ENCODE measurements at regions not wholly inside any gene's neighbourhood (a gene's known extent, or its start where the extent isn't known, plus 50 kb on each side); places are given as distances from the start of the nearest gene placed in this dataset.
"Not testable (repeated sequence)": the region's sequence is repeated elsewhere in the genome, so short reads cannot be mapped to it uniquely, and the experiment has no call there.

DNA sequence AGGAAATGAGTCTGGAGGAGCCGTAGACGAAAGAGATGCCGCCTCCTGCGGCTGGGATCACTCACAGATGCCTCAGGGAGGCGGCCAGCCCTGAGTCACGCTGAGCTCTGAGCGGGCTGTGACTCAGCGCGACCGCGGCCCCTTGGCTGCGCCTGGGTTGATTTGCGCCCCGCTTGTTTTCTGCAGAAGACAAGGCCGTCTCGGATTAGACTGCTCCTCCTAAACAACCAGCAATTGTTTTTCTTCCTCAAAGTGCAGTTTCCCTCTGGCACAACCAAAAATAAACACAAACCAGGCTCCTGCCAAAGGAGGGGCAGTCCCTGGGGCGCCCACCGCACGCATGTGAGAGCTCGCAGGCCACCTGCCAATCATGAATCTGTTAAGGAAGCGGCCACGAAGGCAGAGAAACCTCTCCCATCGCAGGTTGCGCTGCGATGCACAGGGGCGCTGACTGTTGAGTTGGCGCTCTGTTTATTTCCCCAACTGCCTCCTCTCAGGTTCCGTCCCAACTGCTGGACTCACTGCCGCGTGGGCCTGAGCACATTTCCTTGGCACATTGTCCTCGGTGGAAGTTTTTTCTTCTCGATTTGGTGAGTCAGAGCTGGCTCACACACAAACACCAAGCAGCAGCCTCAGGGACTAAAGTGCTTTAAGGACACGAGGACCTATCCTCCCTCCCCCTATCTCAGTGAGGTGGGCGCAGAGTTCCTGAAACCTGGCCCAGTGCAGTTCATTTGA lies 85.2 kb upstream of the NDUFV2 start:
- peak; percentile 87 for DNase-seq (ENCODE audit: low read depth)

DNA sequence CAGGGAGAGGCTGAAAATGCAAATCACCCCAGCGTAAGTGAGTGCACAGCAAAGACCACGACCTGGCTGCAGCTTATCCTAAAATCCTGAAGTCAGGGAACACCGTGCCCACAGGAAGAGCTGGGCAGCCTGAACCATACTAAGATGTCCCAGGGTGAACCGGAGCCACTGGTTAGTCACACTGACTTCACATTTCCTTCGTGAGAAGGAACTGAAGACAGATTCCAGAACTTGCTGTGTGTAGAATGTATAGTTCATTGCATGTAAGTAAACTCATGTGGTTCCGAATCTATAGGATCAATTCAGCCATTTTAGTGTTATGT lies 84.6 kb upstream of the NDUFV2 start:
- DNase-seq (ENCODE audit: low read depth) = peak; percentile 77

DNA sequence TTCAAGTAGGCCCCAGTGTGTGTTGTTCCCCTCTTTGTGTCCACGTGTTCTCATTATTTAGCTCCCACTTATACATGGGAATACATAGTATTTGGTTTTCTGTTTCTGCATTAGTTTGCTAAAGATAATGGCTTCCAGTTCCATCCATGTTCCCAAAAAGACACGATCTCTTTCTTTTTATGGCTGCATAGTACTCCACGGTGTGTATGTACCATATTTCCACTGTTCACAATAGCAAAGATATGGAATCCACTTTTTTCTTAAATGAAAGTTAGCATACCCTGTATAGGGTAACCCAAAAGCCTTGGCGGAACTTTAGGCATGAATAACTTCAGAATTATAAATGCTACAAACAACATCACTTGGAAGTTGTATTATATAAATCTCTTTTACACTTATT lies 83.4 kb upstream of the NDUFV2 start:
- no peak for DNase-seq (ENCODE audit: low read depth)

DNA sequence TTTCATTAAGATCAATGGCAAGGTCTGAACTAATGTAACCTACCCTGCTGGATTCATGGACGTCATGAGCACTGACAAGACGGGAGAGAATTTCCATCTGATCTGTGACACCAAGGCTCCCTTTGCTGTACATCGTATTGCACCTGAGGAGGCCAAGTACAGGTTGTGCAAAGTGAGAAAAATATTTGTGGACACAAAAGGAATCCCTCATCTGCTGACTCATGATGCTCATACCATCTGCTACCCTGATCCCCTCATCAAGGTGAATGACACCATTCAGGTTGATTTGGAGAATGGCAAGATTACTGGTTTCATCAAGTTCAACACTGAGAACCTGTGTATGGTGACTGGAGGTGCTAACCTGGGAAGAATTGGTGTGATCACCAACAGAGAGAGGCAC lies 82.3 kb upstream of the NDUFV2 start:
- no peak for DNase-seq (ENCODE audit: low read depth)

DNA sequence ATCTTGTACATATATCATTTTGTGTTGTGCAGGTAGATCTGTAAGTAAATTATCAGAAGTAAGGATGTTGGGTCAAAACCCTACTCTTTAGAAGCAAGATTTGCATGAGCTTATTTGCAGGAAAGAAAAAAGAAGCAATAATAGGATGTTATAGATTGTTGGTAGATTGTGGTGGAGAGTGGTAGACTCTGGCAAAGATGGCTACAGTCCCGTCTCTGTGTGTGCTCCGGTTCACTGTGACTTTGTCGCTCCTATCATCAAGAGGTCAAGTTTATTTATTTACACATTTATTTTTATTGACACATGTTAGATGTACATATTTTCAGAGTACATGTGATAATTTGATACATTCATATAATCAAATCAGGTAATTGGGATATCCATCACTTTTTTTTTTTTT lies 81.0 kb upstream of the NDUFV2 start:
- DNase-seq (ENCODE audit: low read depth) = no peak

DNA sequence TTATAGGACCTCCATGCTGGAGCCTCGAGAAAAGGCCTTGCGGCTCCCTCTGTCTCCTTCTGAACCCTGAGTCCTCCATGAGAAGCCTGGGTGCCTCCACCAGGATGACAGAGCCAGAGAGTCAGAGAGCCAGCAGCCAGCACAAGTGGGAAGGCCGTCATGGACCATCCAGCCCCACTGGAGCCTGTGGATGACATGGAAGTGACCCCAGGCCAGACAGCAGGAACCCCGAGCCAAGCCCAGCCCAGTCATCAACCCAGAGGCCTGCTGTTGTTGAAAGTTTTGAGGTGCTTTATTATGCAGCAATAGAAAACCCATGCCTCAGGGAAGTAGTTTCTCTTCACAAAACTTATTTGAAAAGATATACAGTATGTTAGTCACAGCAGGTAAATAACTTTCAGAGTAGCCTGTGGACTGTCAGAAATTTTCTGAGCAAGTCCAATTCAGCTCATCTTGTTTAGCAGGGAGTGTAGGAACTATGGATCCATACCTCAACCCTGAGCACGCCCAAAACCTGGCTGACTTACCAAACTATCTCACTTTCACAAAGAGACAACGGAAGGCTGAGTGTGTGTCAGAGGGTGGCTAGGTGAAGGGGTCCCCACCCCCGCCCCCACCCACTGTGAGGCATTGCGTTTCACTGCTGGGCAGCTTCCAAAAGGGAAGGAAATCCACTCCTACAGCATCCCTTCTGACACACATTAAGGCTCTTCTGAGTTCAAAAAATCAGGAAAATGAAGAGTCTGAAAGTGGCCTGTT lies 79.9 kb upstream of the NDUFV2 start:
- DNase-seq (ENCODE audit: low read depth) = no peak

DNA sequence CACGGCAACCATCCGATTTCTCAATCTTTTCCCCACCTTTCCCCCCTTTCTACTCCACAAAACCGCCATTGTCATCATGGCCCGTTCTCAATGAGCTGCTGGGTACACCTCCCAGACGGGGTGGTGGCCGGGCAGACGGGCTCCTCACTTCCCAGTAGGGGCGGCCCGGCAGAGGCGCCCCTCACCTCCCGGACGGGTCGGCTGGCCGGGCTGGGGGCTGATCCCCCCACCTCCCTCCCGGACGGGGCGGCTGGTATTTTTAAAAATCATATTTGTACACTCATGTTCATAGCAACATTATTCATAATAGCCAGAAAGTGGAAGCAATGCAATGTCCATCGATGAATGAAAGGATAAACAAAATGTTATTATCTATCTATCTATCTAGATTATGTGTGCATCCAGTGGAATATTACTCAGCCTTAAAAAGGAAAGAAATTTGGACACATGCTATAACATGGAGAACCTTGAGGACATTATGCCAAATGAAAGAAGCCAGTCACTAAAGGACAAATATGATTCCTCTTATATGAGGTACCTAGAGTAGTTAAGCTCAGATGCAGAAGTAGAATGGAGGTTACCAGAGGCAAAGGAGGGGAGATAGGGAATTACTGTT lies 78.4 kb upstream of the NDUFV2 start:
- not testable (repeated sequence) for DNase-seq (ENCODE audit: low read depth)

DNA sequence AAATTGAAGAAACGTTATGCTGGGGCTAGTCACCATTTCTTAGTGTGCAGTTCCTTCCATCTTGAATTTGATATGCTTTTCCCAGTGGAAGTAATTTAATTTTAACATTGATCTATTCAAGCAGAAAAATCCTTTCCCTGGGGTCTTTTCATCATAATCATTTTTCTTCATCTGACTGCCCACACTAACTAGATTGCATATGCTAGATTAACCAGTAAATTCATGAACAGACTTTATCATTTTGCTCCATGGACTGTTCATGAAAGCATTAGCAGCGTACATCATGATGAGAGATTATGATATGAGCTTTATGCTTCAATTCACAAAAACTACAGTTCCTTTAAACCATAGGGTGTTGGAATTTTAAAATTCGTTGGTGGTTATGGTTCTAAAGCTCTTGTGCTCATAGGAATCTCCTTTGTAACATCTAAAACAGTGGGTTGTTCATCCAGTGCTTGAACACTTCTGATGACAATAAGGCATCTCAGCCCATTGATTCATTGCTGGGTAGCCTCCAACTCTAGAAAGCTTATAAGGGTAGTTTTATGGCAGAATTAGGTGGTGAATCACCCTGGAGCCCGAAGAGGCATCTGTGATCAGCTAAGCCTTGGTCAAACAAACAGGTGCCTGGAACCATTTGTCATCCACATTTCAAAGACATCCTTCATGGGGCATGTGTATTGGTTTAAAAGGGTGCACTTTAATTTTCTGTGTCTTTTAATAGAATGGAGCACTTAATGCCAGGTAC lies 77.2 kb upstream of the NDUFV2 start:
- DNase-seq (ENCODE audit: low read depth) = peak; percentile 56

DNA sequence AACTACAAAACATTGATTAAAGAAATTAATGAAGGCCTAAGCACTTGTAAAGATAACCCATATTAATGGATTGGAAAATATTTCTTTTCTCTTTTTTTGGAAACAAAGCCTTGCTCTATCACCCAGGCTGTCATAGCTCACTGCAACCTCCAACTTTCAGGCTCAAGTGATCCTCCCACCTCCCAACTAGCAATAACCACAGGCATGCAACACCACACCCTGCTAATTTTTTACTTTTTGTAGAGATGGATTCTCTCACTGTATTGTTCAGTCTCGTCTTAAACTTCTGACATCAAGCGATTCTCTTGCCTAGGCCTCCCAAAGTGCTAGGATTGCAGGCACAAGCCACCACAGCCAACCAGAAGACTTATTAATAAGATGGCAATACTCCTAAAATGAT lies 73.4 kb upstream of the NDUFV2 start:
- no peak for DNase-seq (ENCODE audit: low read depth)

DNA sequence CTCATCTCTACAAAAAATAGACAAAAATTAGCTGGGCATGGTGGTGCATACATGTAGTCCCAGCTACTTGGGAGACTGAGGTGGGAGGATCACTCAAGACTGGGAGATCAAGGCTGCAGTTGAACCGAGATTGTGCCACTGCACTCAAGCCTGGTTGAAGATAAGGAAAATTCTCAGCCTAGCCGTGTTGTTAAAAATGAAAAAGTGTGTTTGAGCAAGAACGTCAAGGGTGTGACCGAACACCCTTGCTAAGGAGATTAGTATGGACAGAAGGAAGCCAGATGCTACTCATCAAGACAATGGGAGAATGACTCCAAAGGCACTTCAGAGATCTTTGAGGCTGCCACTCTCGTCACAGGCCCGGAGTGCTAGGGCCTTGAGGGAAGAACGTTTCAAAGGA lies 70.0 kb upstream of the NDUFV2 start:
- no peak for DNase-seq (ENCODE audit: low read depth)

DNA sequence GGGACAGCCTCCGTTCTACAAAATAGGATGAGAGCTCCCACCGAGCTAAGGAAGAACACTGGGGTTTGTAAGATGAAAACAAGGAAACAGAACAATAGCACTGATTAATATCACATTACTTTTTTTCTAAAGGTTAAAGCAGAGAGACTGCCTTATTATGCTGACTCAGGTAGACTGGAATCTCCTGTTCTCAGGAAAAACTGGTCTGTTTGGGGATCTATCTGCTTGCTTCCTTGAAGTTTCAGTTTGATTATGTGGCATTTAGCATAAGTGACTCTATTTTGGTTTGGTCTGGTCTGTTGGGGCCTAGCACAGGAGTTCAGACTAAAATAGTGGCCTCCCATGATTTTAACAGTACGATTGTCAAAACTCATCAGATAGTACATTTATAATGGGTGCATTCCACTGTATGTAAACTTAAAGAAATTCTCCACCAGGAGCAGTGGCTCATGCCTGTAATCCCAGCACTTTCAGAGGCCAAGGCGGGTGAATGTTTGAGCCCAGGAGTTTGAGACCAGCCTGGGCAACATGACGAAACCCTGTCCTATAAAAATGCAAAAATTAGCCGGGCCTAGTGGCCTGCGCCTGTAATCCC lies 64.1 kb upstream of the NDUFV2 start:
- peak; percentile 63 for DNase-seq (ENCODE audit: low read depth)

DNA sequence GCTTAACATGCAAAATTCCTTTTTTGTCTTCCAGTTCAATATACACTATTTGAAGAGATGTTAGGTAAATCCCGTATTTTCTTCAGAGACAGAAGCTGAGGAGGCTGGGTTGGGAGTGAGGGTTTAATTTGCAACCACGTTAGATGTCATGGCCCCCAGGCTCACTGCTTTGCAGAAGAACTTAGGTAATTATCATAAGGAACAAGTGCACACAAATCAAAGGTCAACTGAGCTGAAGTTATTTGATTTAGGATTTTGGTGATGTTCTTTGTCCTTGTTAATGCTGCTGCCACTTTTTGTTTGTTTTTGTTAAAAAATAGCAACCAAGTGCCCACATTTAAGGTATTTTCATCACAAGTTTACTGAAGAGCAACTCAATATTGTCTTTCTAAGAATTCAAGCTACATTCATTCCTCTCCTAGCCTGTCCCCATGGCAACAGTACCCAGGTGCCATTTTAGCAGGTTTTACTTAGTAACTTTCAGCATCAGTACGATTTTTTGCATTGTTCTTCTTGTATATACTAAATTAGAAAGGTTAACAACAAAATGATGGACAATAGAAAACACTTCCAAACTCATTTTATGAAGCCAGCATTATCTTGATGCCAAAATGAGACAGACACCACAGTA lies 62.9 kb upstream of the NDUFV2 start:
- DNase-seq (ENCODE audit: low read depth) = no peak

DNA sequence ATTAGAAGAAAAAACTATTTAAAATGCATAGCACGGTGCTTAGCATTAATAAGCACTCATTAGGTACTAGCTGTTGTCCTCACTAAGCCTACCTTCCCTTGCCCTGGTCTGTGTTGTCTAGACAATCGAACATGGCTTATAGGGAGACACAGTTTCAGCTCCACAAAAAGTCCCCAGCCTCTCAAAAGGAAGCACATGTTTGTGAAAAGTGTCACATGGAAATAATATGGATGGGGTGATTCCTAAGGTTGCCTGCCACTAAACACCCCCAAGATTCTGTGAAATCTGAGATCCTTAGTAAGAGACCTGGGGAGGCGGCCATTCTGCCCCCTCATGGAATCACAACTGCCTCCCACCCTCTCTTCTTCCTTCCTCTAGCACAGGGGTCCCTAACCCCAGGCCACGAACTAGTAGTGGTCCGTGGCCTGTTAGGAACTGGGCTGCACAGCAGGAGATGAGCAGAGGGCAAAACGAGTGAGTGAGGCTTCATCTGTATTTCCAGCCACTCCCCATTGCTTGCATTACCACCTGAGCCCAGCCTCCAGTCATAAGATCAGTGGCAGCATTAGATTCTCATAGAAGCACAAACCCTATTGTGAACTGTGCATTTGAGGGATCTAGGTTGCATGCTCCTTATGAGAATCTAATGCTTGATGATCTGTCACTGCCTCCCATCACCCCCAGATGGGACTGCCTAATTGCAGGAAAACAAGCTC lies 59.6 kb upstream of the NDUFV2 start:
- no peak for DNase-seq (ENCODE audit: low read depth)

DNA sequence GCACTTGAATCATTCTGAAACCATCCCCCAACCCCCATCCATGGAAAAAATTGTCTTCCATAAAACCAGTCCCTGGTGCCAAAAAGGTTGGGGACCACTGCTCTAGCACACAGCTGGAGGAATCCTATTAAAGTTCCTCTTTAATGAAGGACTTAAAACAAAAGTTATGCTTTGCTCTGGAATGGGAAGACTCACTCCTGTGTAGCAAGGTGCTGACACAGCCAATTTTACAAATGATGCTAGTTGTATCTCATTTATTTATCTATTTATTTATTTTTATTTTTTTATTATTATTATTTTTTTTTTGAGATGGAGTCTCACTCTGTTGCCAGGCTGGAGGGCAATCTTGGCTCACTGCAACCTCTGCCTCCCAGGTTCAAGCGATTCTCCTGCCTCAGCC lies 58.9 kb upstream of the NDUFV2 start:
- DNase-seq (ENCODE audit: low read depth) = no peak

DNA sequence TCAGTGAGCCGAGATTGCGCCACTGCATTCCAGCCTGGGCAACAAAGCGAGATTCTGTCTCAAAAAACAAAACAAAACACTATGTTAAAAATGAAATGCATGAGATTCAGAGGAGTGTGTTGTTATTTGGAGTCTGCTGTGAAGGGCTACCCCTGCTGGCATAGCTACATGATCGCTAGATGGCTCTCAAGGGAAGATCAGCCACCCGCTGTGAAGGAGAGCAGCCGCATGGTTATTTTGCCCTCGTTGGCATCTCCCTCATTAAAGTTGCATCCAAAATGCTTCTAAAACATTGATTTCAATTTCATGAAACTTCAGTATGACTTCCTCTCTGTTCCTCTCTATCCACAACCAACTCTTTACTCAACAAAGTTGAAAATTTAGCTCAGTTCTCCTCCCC lies 54.8 kb upstream of the NDUFV2 start:
- no peak for DNase-seq (ENCODE audit: low read depth)

DNA sequence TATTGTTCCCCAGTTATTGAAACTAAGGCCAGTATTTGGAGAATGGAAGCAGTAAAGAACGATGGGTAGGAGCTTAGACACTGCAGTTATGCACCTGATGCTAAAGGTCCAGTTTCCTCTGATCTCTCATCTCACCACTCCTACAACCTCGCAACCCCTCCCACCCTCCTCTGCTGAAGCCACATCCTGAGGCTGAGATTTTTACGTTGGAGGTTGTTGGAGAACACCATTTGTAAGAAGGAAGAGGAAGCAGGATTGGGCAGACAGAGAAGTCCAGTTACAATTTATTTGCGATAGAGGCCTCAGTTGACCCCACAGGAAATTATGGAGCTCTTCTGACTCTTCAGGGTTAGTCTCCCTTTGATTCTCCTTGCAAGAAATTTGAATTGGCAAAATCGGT lies 54.3 kb upstream of the NDUFV2 start:
- no peak for DNase-seq (ENCODE audit: low read depth)

DNA sequence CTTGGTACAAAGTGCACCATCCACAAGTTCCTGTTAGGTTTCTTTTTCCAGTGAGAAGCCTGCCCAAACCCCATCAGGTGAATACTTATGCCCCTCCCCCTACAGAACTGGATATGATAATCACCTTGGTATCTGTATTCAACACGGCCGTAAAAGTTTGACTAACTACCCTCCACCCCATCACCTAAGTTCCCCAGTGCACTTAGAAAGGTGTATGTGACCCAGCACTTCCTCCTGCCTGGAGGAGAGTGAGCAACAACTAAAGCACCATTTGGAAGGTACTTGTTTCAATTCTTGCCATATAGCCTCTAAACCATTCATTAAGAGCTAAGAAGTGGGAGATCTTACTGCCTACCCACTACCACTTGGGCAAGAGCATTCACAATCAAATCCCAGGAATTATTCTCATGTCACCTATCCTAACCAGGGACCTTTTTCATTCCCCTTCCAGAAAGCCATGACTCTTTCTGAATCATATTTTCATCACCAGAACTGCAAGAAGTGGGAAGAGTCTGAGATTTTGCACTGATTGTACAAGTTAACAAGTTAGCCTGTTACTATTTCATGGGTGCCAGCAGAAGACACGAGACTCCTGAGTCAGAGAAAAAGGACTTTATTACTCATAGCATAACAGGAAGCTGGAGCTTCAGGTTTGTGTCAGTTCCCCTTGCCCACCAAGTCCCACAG lies 53.5 kb upstream of the NDUFV2 start:
- peak; percentile 30 for DNase-seq (ENCODE audit: low read depth)

DNA sequence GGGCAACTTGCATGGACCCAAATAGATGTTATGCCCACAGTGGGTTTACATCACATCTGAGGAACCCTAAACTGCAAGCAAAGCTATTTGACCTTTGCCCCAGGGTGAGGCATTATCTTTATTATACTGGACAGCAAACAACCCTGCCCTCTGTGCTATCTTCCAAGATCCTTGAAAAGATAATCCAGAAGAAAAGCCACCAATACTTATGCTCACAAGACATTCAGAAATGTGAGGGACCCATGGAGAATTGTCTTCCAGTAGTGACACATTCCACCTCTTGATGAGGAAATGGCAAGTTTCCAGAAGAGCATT lies 53.0 kb upstream of the NDUFV2 start:
- no peak for DNase-seq (ENCODE audit: low read depth)

DNA sequence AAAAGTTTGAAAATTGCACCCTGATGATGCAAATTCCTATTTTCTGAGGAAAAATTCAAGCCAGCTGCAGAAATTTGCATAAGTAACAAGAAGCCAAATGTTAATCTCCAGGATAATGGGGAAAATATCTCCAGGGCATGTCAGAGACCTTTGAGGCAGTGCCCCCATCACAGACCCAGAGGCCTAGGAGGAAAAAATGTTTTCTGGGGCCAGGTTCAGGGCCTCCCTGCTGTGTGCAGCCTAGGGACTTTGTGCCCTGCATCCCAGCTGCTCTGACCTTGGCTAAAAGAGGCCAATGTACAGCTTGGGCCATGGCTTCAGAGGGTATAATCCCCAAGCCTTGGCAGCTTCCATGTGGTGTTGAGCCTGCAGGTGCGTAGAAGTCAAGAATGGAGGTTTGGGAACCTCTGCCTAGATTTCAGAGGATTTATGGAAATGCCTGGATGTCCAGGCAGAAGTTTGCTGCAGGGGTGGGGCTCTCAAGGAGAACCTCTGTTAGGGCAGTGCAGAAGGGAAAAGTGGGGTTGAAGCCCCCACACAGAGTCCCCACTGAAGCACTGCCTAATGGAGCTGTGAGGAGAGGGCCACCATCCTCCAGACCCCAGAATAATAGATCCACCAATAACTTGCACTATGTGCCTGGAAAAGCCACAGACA lies 51.7 kb upstream of the NDUFV2 start:
- DNase-seq (ENCODE audit: low read depth) = not testable (repeated sequence)

Data from renal cortical epithelial cell (primary cell).